ENCODE measurements at regions not wholly inside any gene's neighbourhood (a gene's known extent, or its start where the extent isn't known, plus 50 kb on each side); places are given as distances from the start of the nearest gene placed in this dataset.

- TF ChIP-seq EZH2 (IDR thresholded peaks at IDR 0.05; ENCODE audit: borderline replicate concordance, low read depth, low read length, poor library complexity, severe bottlenecking): no peak
- no peak for TF ChIP-seq CTCF (conservative IDR thresholded peaks at IDR 0.05; ENCODE audit: low read depth, low read length)
- H3K27ac ChIP-seq (ENCODE audit: low read depth, low read length, poor library complexity, severe bottlenecking): no peak overlapping the region
- ChIA-PET POLR2A (ENCODE audit: low non-redundant PET) (no interaction called here), CTCF (no interaction called here)
- intact Hi-C loops (cut with micrococcal nuclease; ENCODE audit: unreplicated experiment): no loop called here
- no TSS peak for BruUV-seq (replicated peaks)
- H3K4me3 ChIP-seq (ENCODE audit: low read depth, low read length, poor library complexity, severe bottlenecking): no peak overlapping the region
- no peaks in the 10 kb centered on the region for H3K4me1 ChIP-seq (ENCODE audit: insufficient read depth, low read length, poor library complexity, severe bottlenecking)
- H3K27me3 ChIP-seq (replicated peaks; ENCODE audit: insufficient read depth, low read depth, low read length, poor library complexity): no peaks in the 10 kb centered on the region
- no peak for DNase-seq (ENCODE audit: low spot score)
- no peaks in the 10 kb centered on the region for H3K36me3 ChIP-seq (ENCODE audit: insufficient read depth, low read length, poor library complexity, severe bottlenecking)
- H3K9me3 ChIP-seq (ENCODE audit: low read depth, low read length, poor library complexity, severe bottlenecking): peaks cover 20% of the 10 kb centered on the region
These were observed 55.0 kb upstream of the SNCAIP start for GRCh38 chr5:122257000-122257399.

GRCh38 chr5:122258241-122258640 is 53.8 kb upstream of the SNCAIP start:
- Histone ChIP-seq H3K4me3 (ENCODE audit: low read depth, low read length, poor library complexity, severe bottlenecking) (no peak overlapping the region), H3K36me3 (ENCODE audit: insufficient read depth, low read length, poor library complexity, severe bottlenecking) (no peaks in the 10 kb centered on the region), H3K27me3 (replicated peaks; ENCODE audit: insufficient read depth, low read depth, low read length, poor library complexity) (no peaks in the 10 kb centered on the region), H3K4me1 (ENCODE audit: insufficient read depth, low read length, poor library complexity, severe bottlenecking) (no peaks in the 10 kb centered on the region), H3K27ac (ENCODE audit: low read depth, low read length, poor library complexity, severe bottlenecking) (no peak overlapping the region), H3K9me3 (ENCODE audit: low read depth, low read length, poor library complexity, severe bottlenecking) (peaks cover 20% of the 10 kb centered on the region)
- TF ChIP-seq EZH2 (IDR thresholded peaks at IDR 0.05; ENCODE audit: borderline replicate concordance, low read depth, low read length, poor library complexity, severe bottlenecking): no peak
- no peak for TF ChIP-seq CTCF (conservative IDR thresholded peaks at IDR 0.05; ENCODE audit: low read depth, low read length)
- BruUV-seq (replicated peaks): no TSS peak
- CTCF ChIA-PET: no interaction called here
- intact Hi-C loops (cut with micrococcal nuclease; ENCODE audit: unreplicated experiment): no loop called here
- no peak for DNase-seq (ENCODE audit: low spot score)
- POLR2A ChIA-PET (ENCODE audit: low non-redundant PET): no interaction called here

GRCh38 chr5:122258840-122259239 is 53.2 kb upstream of the SNCAIP start:
- Histone ChIP-seq H3K4me3 (ENCODE audit: low read depth, low read length, poor library complexity, severe bottlenecking) (no peak overlapping the region), H3K9me3 (ENCODE audit: low read depth, low read length, poor library complexity, severe bottlenecking) (peaks cover 20% of the 10 kb centered on the region), H3K4me1 (ENCODE audit: insufficient read depth, low read length, poor library complexity, severe bottlenecking) (no peaks in the 10 kb centered on the region), H3K27ac (ENCODE audit: low read depth, low read length, poor library complexity, severe bottlenecking) (no peak overlapping the region), H3K36me3 (ENCODE audit: insufficient read depth, low read length, poor library complexity, severe bottlenecking) (no peaks in the 10 kb centered on the region), H3K27me3 (replicated peaks; ENCODE audit: insufficient read depth, low read depth, low read length, poor library complexity) (no peaks in the 10 kb centered on the region)
- no peak for DNase-seq (ENCODE audit: low spot score)
- intact Hi-C loops (cut with micrococcal nuclease; ENCODE audit: unreplicated experiment): no loop called here
- ChIA-PET POLR2A (ENCODE audit: low non-redundant PET) (no interaction called here), CTCF (interaction anchor here (0.6 kb wide), 1 partner anchor 293 kb away, joined by 3 read pairs; no protein-coding TSS in a partner anchor)
- no TSS peak for BruUV-seq (replicated peaks)
- TF ChIP-seq EZH2 (IDR thresholded peaks at IDR 0.05; ENCODE audit: borderline replicate concordance, low read depth, low read length, poor library complexity, severe bottlenecking) (no peak), CTCF (conservative IDR thresholded peaks at IDR 0.05; ENCODE audit: low read depth, low read length) (no peak)

Data from A673 (cell line).